KMS-11 (cell line): ENCODE measurements at regions not wholly inside any gene's neighbourhood (a gene's known extent, or its start where the extent isn't known, plus 50 kb on each side); places are given as distances from the start of the nearest gene placed in this dataset.

Experiments
- H2AFZ ChIP-seq: fragments of 200-600 bp; sonication (generic); 2 replicates; pipeline ENCODE4 v1.6.1; 2016; ENCODE audit warnings: antibody characterized with exemption, mixed run types, low read depth
- H3K27ac ChIP-seq: fragments of 200-600 bp; sonication (generic); 2 replicates; pipeline ENCODE4 v1.6.1; 2016; ENCODE audit warnings: mild to moderate bottlenecking, mixed run types
- H3K27me3 ChIP-seq: fragments of 200-600 bp; sonication (generic); 2 replicates; pipeline ENCODE4 v1.6.1; 2017; ENCODE audit warnings: mild to moderate bottlenecking, low read depth, mixed run types, moderate library complexity; ENCODE audit not compliant: insufficient read depth
- H3K36me3 ChIP-seq: fragments of 200-600 bp; sonication (generic); 2 replicates; pipeline ENCODE4 v1.6.1; 2017; ENCODE audit warnings: mild to moderate bottlenecking, mixed run types; ENCODE audit not compliant: insufficient read depth
- H3K4me1 ChIP-seq: fragments of 200-600 bp; sonication (generic); 2 replicates; pipeline ENCODE4 v1.6.1; 2016; ENCODE audit warnings: mild to moderate bottlenecking, low read depth, mixed run types; ENCODE audit not compliant: poor library complexity, severe bottlenecking
- H3K4me2 ChIP-seq: fragments of 200-600 bp; sonication (generic); 2 replicates; pipeline ENCODE4 v1.7.0; 2016; ENCODE audit warnings: mild to moderate bottlenecking, mixed run types
- H3K4me3 ChIP-seq: fragments of 200-600 bp; sonication (generic); IDR thresholded peaks from 2 replicates; pipeline ENCODE4 v1.6.1; 2017; ENCODE audit warnings: low read depth, low read length, mixed read lengths; ENCODE audit not compliant: insufficient read depth
- H3K79me2 ChIP-seq: fragments of 200-600 bp; sonication (generic); 2 replicates; pipeline ENCODE4 v1.6.1; 2016; ENCODE audit warnings: low read depth, mixed run types; ENCODE audit not compliant: insufficient read depth
- H3K9ac ChIP-seq: fragments of 200-600 bp; sonication (generic); 2 replicates; pipeline ENCODE4 v1.6.1; 2016; ENCODE audit warnings: mild to moderate bottlenecking, mixed run types
- H4K20me1 ChIP-seq: fragments of 200-600 bp; sonication (generic); 2 replicates; pipeline ENCODE4 v1.6.1; 2016; ENCODE audit warnings: mild to moderate bottlenecking, mixed run types; ENCODE audit not compliant: insufficient read depth
- CTCF ChIP-seq: fragments of 200-600 bp; sonication (generic); conservative IDR thresholded peaks from 2 replicates; pipeline ENCODE4 v1.6.1; 2017; ENCODE audit warnings: low read depth, mild to moderate bottlenecking, antibody characterized with exemption, low read length, moderate library complexity, mixed read lengths

GRCh38 chr1:96096613-96097321, 624.8 kb upstream of the PTBP2 start:
- Histone ChIP-seq H2AFZ (no peak overlapping the region), H3K79me2 (no peaks in the 10 kb centered on the region), H3K4me3 (no peak overlapping the region), H3K9ac (no peak overlapping the region), H3K36me3 (no peaks in the 10 kb centered on the region), H3K27me3 (no peaks in the 10 kb centered on the region), H4K20me1 (no peaks in the 10 kb centered on the region), H3K4me2 (no peak overlapping the region), H3K4me1 (no peaks in the 10 kb centered on the region), H3K27ac (no peak overlapping the region)
- no peak for TF ChIP-seq CTCF

- Histone ChIP-seq H3K9ac (no peak overlapping the region), H3K36me3 (no peaks in the 10 kb centered on the region), H3K27ac (no peak overlapping the region), H4K20me1 (no peaks in the 10 kb centered on the region), H3K4me2 (no peak overlapping the region), H3K79me2 (no peaks in the 10 kb centered on the region), H3K27me3 (no peaks in the 10 kb centered on the region), H2AFZ (no peak overlapping the region), H3K4me3 (no peak overlapping the region), H3K4me1 (no peaks in the 10 kb centered on the region)
- TF ChIP-seq CTCF, result no peak
These were observed 617.1 kb upstream of the PTBP2 start for GRCh38 chr1:96104506-96104905.

GRCh38 chr1:96104906-96105305, 616.7 kb upstream of the PTBP2 start:
- Histone ChIP-seq H3K9ac (no peak overlapping the region), H4K20me1 (no peaks in the 10 kb centered on the region), H3K27ac (no peak overlapping the region), H3K4me1 (no peaks in the 10 kb centered on the region), H3K27me3 (no peaks in the 10 kb centered on the region), H2AFZ (no peak overlapping the region), H3K4me2 (no peak overlapping the region), H3K79me2 (no peaks in the 10 kb centered on the region), H3K4me3 (no peak overlapping the region), H3K36me3 (no peaks in the 10 kb centered on the region)
- no peak for TF ChIP-seq CTCF

GRCh38 chr1:96116731-96117130, 604.9 kb upstream of the PTBP2 start:
- no peaks in the 10 kb centered on the region for H3K4me1 ChIP-seq
- H3K9ac ChIP-seq, result no peak overlapping the region
- no peak overlapping the region for H2AFZ ChIP-seq
- H3K36me3 ChIP-seq, result no peaks in the 10 kb centered on the region
- no peaks in the 10 kb centered on the region for H3K27me3 ChIP-seq
- no peak for TF ChIP-seq CTCF
- H4K20me1 ChIP-seq, result no peaks in the 10 kb centered on the region
- H3K4me2 ChIP-seq, result no peak overlapping the region
- H3K27ac ChIP-seq, result no peak overlapping the region
- no peak overlapping the region for H3K4me3 ChIP-seq
- H3K79me2 ChIP-seq, result no peaks in the 10 kb centered on the region
